ENCODE measurements at regions not wholly inside any gene's neighbourhood (a gene's known extent, or its start where the extent isn't known, plus 50 kb on each side); places are given as distances from the start of the nearest gene placed in this dataset.

GRCh38 chr16:86432048-86432447, 78.3 kb upstream of the FOXF1 start:
- Histone ChIP-seq H3K27ac (peak overlapping the region; percentile 22), H3K9ac (ENCODE audit: low read depth in 2 of 2, low read length in 2 of 2) (no peak overlapping the region), H3K36me3 (no peaks in the 10 kb centered on the region), H3K9me3 (no peaks in the 10 kb centered on the region), H3K4me1 (no peaks in the 10 kb centered on the region), H3K27me3 (no peaks in the 10 kb centered on the region), H3K4me3 (no peak overlapping the region)
- DNase-seq: no peak
- no peak for TF ChIP-seq CTCF (IDR thresholded peaks at IDR 0.05)
- intact Hi-C loops (cut with DNase I): no loop called here

DNA sequence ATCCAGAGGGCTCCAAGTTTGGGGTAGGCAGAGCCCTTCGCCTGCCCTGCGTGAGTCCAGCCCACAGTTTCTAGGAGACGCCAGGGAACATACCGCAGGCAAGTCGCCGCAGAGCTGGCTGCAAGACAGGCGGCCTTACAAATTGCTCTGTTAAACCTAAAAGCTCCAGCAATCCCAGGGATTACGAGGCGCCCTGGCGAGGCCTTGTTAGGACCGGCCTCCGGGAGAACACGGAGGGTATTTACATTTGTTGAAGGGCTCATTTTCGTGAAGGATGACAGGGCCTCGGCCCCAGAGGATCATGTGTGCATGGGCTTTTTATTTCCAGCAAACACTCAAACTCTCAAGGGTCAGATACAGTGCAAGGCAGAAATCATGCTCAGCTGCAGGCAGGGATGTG, 77.6 kb upstream of the FOXF1 start:
- H3K4me1 ChIP-seq: no peaks in the 10 kb centered on the region
- intact Hi-C loops (cut with DNase I): no loop called here
- H3K4me3 ChIP-seq: no peak overlapping the region
- H3K27me3 ChIP-seq: no peaks in the 10 kb centered on the region
- DNase-seq: peak; percentile 54
- H3K9me3 ChIP-seq: no peaks in the 10 kb centered on the region
- peak overlapping the region; percentile 36 for H3K27ac ChIP-seq
- TF ChIP-seq CTCF (IDR thresholded peaks at IDR 0.05): no peak
- no peaks in the 10 kb centered on the region for H3K36me3 ChIP-seq
- no peak overlapping the region for H3K9ac ChIP-seq (ENCODE audit: low read depth in 2 of 2, low read length in 2 of 2)

DNA sequence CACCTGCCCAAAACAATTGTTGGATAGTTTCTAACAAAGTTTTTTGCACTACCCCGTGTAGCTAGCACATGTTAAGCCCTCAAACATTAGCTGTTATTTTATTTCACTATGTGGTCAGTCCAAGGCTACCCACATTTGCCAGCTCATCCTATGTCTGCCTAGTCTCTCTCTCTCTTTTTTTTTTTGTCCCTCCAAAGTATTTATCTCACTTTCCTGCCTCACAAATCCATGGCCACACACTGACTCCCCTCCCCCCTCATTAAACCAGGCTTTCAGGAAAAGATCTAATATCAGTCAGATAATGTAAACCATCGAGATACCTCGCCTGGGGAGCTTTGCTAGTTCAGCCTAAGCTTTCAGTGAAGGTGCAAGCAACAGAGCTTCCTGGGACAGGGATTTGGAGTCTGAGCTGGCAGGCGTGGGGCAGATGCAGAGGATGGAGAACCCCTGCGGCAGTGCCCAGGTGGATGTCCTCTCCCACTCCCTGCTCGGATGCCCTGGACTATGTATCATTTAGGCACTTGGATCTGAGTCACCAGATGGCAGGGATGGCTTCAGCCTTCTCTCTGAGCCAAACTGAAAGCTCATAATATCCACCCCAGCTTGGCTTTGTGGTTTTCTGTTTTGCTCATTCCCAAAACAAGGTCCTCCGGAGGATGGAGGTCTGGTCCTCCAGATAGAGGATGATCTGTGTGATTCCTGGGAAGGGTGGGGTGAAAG, 73.7 kb upstream of the FOXF1 start:
- no peak overlapping the region for H3K27ac ChIP-seq
- no peaks in the 10 kb centered on the region for H3K36me3 ChIP-seq
- no peak for DNase-seq
- H3K4me3 ChIP-seq: no peak overlapping the region
- intact Hi-C loops (cut with DNase I): no loop called here
- TF ChIP-seq CTCF (IDR thresholded peaks at IDR 0.05): no peak
- H3K9ac ChIP-seq (ENCODE audit: low read depth in 2 of 2, low read length in 2 of 2): no peak overlapping the region
- no peaks in the 10 kb centered on the region for H3K4me1 ChIP-seq
- H3K27me3 ChIP-seq: no peaks in the 10 kb centered on the region
- H3K9me3 ChIP-seq: no peaks in the 10 kb centered on the region

DNA sequence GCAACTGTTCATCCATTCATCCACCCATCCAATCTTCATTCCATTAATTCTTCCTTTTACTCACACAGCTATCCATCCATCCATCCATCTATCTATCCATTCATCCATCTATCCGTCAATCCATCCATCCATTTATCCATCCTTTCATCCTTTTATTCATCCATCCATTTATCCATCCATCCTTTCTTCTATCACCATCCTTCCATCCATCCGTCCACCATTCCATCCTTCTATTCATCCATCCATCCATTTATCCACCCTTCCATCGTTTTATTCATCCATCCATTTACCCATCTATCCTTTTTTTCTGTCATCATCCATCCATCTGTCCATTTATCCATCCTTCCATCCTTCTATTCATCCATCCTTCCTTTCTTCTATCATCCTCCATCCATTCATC, 73.0 kb upstream of the FOXF1 start:
- H3K27me3 ChIP-seq: no peaks in the 10 kb centered on the region
- intact Hi-C loops (cut with DNase I): no loop called here
- no peaks in the 10 kb centered on the region for H3K36me3 ChIP-seq
- H3K4me3 ChIP-seq: no peak overlapping the region
- no peak for TF ChIP-seq CTCF (IDR thresholded peaks at IDR 0.05)
- H3K9ac ChIP-seq (ENCODE audit: low read depth in 2 of 2, low read length in 2 of 2): no peak overlapping the region
- H3K4me1 ChIP-seq: no peaks in the 10 kb centered on the region
- no peaks in the 10 kb centered on the region for H3K9me3 ChIP-seq
- no peak overlapping the region for H3K27ac ChIP-seq
- no peak for DNase-seq

- H3K27ac ChIP-seq: no peak overlapping the region
- no peaks in the 10 kb centered on the region for H3K4me1 ChIP-seq
- intact Hi-C loops (cut with DNase I): no loop called here
- no peaks in the 10 kb centered on the region for H3K27me3 ChIP-seq
- TF ChIP-seq CTCF (IDR thresholded peaks at IDR 0.05): no peak
- no peaks in the 10 kb centered on the region for H3K9me3 ChIP-seq
- H3K4me3 ChIP-seq: no peak overlapping the region
- DNase-seq: no peak
- no peak overlapping the region for H3K9ac ChIP-seq (ENCODE audit: low read depth in 2 of 2, low read length in 2 of 2)
- H3K36me3 ChIP-seq: no peaks in the 10 kb centered on the region
These were observed 67.6 kb upstream of the FOXF1 start for GRCh38 chr16:86442703-86443102.

Measured in colonic mucosa (tissue), 4 donors.